Fibroblast of upper back skin (primary cell): ENCODE measurements at regions not wholly inside any gene's neighbourhood (a gene's known extent, or its start where the extent isn't known, plus 50 kb on each side); places are given as distances from the start of the nearest gene placed in this dataset.

ENCODE experiments used
- DNase-seq: peaks from one replicate; pipeline ENCODE4 v3.0.0-alpha.2; 2013

- no peak for DNase-seq
Measured at GRCh38 chr4:11605597-11605996, 176.9 kb upstream of the HS3ST1 start.

GRCh38 chr4:11604821-11605220, 176.1 kb upstream of the HS3ST1 start:
- DNase-seq = no peak

GRCh38 chr4:11603591-11604194, 175.0 kb upstream of the HS3ST1 start:
- no peak for DNase-seq

GRCh38 chr4:11602606-11603340, 174.1 kb upstream of the HS3ST1 start:
- DNase-seq = no peak

GRCh38 chr4:11599064-11599463, 170.4 kb upstream of the HS3ST1 start:
- DNase-seq = no peak

- DNase-seq = no peak
Measured at GRCh38 chr4:11598591-11598990, 169.9 kb upstream of the HS3ST1 start.

GRCh38 chr4:11597506-11597905, 168.8 kb upstream of the HS3ST1 start:
- no peak for DNase-seq

GRCh38 chr4:11596989-11597388, 168.3 kb upstream of the HS3ST1 start:
- no peak for DNase-seq

- DNase-seq = no peak
Measured at GRCh38 chr4:11593576-11594116, 165.0 kb upstream of the HS3ST1 start.

- DNase-seq = no peak
Measured at GRCh38 chr4:11592276-11592675, 163.6 kb upstream of the HS3ST1 start.

GRCh38 chr4:11590132-11590531, 161.4 kb upstream of the HS3ST1 start:
- no peak for DNase-seq

GRCh38 chr4:11589676-11590075, 161.0 kb upstream of the HS3ST1 start:
- DNase-seq = no peak

- DNase-seq = no peak
Measured at GRCh38 chr4:11587797-11588196, 159.1 kb upstream of the HS3ST1 start.

GRCh38 chr4:11585506-11585905, 156.8 kb upstream of the HS3ST1 start:
- no peak for DNase-seq

- no peak for DNase-seq
Measured at GRCh38 chr4:11568511-11568910, 139.8 kb upstream of the HS3ST1 start.

- no peak for DNase-seq
Measured at GRCh38 chr4:11566444-11567022, 137.8 kb upstream of the HS3ST1 start.

- DNase-seq = no peak
Measured at GRCh38 chr4:11565899-11566298, 137.2 kb upstream of the HS3ST1 start.

- DNase-seq = no peak
Measured at GRCh38 chr4:11565213-11565612, 136.5 kb upstream of the HS3ST1 start.

GRCh38 chr4:11564021-11564420, 135.3 kb upstream of the HS3ST1 start:
- no peak for DNase-seq

GRCh38 chr4:11549525-11549924, 120.8 kb upstream of the HS3ST1 start:
- no peak for DNase-seq

GRCh38 chr4:11548597-11549082, 119.9 kb upstream of the HS3ST1 start:
- no peak for DNase-seq

GRCh38 chr4:11546391-11547175, 117.9 kb upstream of the HS3ST1 start:
- DNase-seq = no peak

- DNase-seq = no peak
Measured at GRCh38 chr4:11545651-11546050, 117.0 kb upstream of the HS3ST1 start.
